ENCODE measurements at regions not wholly inside any gene's neighbourhood (a gene's known extent, or its start where the extent isn't known, plus 50 kb on each side); places are given as distances from the start of the nearest gene placed in this dataset.

- TF ChIP-seq TAF1 (IDR thresholded peaks at IDR 0.05; ENCODE audit: borderline replicate concordance, insufficient read depth, low read length) (no peak), REST (IDR thresholded peaks at IDR 0.05; ENCODE audit: insufficient read depth in 1 of 2, low read depth in 2 of 2, low read length in 2 of 2) (no peak), POLR2AphosphoS5 (IDR thresholded peaks at IDR 0.05; ENCODE audit: low read depth, low read length) (no peak), SIN3A (IDR thresholded peaks at IDR 0.05; ENCODE audit: borderline replicate concordance, insufficient read depth, low read length) (no peak), FOXP2 (optimal IDR thresholded peaks at IDR 0.05; ENCODE audit: borderline replicate concordance, extremely low read depth, extremely low read length, insufficient read depth) (no peak)
Observed at GRCh38 chr9:11697126-11697525, 996.1 kb upstream of the TYRP1 start.

Measured in PFSK-1 (cell line).